OCI-LY1 (cell line): ENCODE measurements at regions not wholly inside any gene's neighbourhood (a gene's known extent, or its start where the extent isn't known, plus 50 kb on each side); places are given as distances from the start of the nearest gene placed in this dataset.

Experiments used
- H2AFZ ChIP-seq: fragments of 200-600 bp; sonication (generic), shearing (Covaris generic); 2 replicates; pipeline ENCODE4 v1.6.0; 2014; ENCODE audit warnings: antibody characterized with exemption, mild to moderate bottlenecking, low read length
- H3F3A ChIP-seq: fragments of 200-600 bp; sonication (generic), shearing (Covaris generic); 2 replicates; pipeline ENCODE4 v1.6.0; 2014; ENCODE audit warnings: mild to moderate bottlenecking, antibody characterized with exemption, low read length, moderate library complexity; ENCODE audit not compliant: insufficient read depth
- H3K27ac ChIP-seq: fragments of 200-600 bp; sonication (generic); 2 replicates; pipeline ENCODE4 v1.5.1; 2014; ENCODE audit warnings: low read length, mixed run types, mild to moderate bottlenecking, low read depth; ENCODE audit not compliant: poor library complexity, severe bottlenecking
- H3K27me3 ChIP-seq: fragments of 200-600 bp; sonication (generic); 2 replicates; pipeline ENCODE4 v1.6.0; 2014; ENCODE audit warnings: antibody characterized with exemption, mild to moderate bottlenecking, low read length, moderate library complexity; ENCODE audit not compliant: insufficient read depth
- H3K36me3 ChIP-seq: fragments of 200-600 bp; sonication (generic); 2 replicates; pipeline ENCODE4 v1.6.1; 2014; ENCODE audit warnings: mild to moderate bottlenecking, antibody characterized with exemption, low read length, moderate library complexity, mixed read lengths; ENCODE audit not compliant: insufficient read depth
- H3K4me1 ChIP-seq: fragments of 200-600 bp; sonication (generic); 2 replicates; pipeline ENCODE4 v1.5.1; 2014; ENCODE audit warnings: mild to moderate bottlenecking, low read length, moderate library complexity; ENCODE audit not compliant: insufficient read depth, severe bottlenecking
- H3K4me2 ChIP-seq: fragments of 200-600 bp; sonication (generic), shearing (Covaris generic); 2 replicates; pipeline ENCODE4 v1.6.1; 2014; ENCODE audit warnings: low read length
- H3K4me3 ChIP-seq: fragments of 200-600 bp; sonication (generic); 2 replicates; pipeline ENCODE4 v1.5.1; 2014; ENCODE audit warnings: low read length, low read depth, mild to moderate bottlenecking, mixed read lengths; ENCODE audit not compliant: poor library complexity, severe bottlenecking
- H3K79me2 ChIP-seq: fragments of 200-600 bp; shearing (Covaris generic); 2 replicates; pipeline ENCODE4 v1.6.1; 2016; ENCODE audit warnings: mixed run types, low read length, mixed read lengths; ENCODE audit not compliant: insufficient read depth
- H3K9ac ChIP-seq: fragments of 200-600 bp; sonication (generic), shearing (Covaris generic); 2 replicates; pipeline ENCODE4 v1.6.1; 2014; ENCODE audit warnings: mild to moderate bottlenecking, low read length, mixed read lengths
- H3K9me2 ChIP-seq: fragments of 200-600 bp; sonication (generic), shearing (Covaris generic); 2 replicates; pipeline ENCODE4 v1.6.1; 2014; ENCODE audit warnings: low read depth, mild to moderate bottlenecking, low read length, mixed read lengths
- H3K9me3 ChIP-seq: fragments of 200-600 bp; shearing (Covaris generic); 2 replicates; pipeline ENCODE4 v1.6.1; 2014; ENCODE audit warnings: low read length, mixed read lengths
- H4K20me1 ChIP-seq: fragments of 200-600 bp; sonication (generic), shearing (Covaris generic); 2 replicates; pipeline ENCODE4 v1.6.0; 2016; ENCODE audit warnings: mild to moderate bottlenecking, low read length; ENCODE audit not compliant: insufficient read depth
- CTCF ChIP-seq: fragments of 200-600 bp; sonication (generic), shearing (Covaris generic); IDR thresholded peaks from 2 replicates; pipeline ENCODE4 v1.5.1; 2017; ENCODE audit warnings: mild to moderate bottlenecking, antibody characterized with exemption, low read length, moderate library complexity, mixed read lengths
- EZH2 ChIP-seq: fragments of 200-600 bp; sonication (generic), shearing (Covaris generic); IDR thresholded peaks from 2 replicates; pipeline ENCODE4 v1.8.0; 2017; ENCODE audit warnings: borderline replicate concordance, mixed run types, mild to moderate bottlenecking, antibody characterized with exemption, low read length, moderate library complexity, mixed read lengths

- Histone ChIP-seq H3K9me2 (no peaks in the 10 kb centered on the region), H3K4me2 (no peak overlapping the region), H3K79me2 (no peaks in the 10 kb centered on the region), H4K20me1 (no peaks in the 10 kb centered on the region), H3K9ac (no peak overlapping the region), H3K9me3 (no peaks in the 10 kb centered on the region), H2AFZ (no peak overlapping the region), H3K4me3 (no peak overlapping the region), H3K27me3 (no peaks in the 10 kb centered on the region), H3K27ac (no peak overlapping the region), H3K36me3 (no peaks in the 10 kb centered on the region), H3K4me1 (no peaks in the 10 kb centered on the region), H3F3A (no peaks in the 10 kb centered on the region)
- TF ChIP-seq CTCF (no peak), EZH2 (no peak)
Observed at GRCh38 chr5:52624291-52624690, 163.4 kb upstream of the ITGA1 start.

DNA sequence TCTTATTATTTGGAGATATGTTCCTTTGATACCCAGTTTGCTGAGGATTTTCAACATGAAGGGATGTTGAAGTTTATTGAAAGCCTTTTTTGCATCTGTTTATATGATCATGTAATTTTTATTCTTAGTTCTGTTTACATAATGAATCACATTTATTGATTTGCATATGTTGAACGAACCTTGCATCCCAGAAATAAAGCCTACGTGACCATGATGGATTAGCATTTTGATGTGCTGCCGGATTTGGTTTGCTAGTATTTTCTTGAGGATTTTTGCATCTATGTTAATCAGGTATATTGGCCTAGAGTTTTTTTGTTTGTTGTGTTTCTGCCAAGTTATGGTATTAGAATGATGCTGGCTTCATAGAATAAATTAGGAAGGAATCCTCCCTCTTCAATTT, 161.4 kb upstream of the ITGA1 start:
- H3K36me3 ChIP-seq: no peaks in the 10 kb centered on the region
- no peaks in the 10 kb centered on the region for H3K4me1 ChIP-seq
- TF ChIP-seq EZH2 (no peak), CTCF (no peak)
- no peak overlapping the region for H3K9ac ChIP-seq
- H3K4me3 ChIP-seq: no peak overlapping the region
- no peaks in the 10 kb centered on the region for H3K79me2 ChIP-seq
- no peaks in the 10 kb centered on the region for H3K27me3 ChIP-seq
- no peaks in the 10 kb centered on the region for H4K20me1 ChIP-seq
- H2AFZ ChIP-seq: no peak overlapping the region
- no peak overlapping the region for H3K27ac ChIP-seq
- H3K9me2 ChIP-seq: no peaks in the 10 kb centered on the region
- no peaks in the 10 kb centered on the region for H3F3A ChIP-seq
- H3K4me2 ChIP-seq: no peak overlapping the region
- H3K9me3 ChIP-seq: no peaks in the 10 kb centered on the region

DNA sequence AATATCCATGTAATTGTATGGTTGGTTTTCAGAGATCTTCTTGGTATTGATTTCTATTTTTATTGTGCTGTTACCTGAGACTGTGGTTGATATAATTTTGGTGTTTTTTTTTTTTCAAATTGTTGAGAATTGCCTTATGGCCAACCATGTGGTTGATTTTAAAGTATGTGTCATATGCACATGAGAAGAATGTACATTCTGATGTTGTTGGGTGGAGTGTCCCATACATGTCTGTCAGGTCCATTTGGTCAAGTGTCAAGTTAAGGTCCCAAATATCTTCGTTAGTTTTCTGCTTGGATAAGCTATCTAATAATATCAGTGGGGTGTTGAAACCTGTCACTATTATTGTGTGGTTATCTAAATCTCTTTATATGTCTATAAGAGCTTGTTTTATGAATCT, 160.0 kb upstream of the ITGA1 start:
- no peaks in the 10 kb centered on the region for H3K27me3 ChIP-seq

More for the DNA sequence above, 160.0 kb upstream of the ITGA1 start:
- Histone ChIP-seq H3K79me2 (no peaks in the 10 kb centered on the region), H3K9me3 (no peaks in the 10 kb centered on the region), H3K9me2 (no peaks in the 10 kb centered on the region), H3K4me2 (no peak overlapping the region), H2AFZ (no peak overlapping the region), H3F3A (no peaks in the 10 kb centered on the region), H4K20me1 (no peaks in the 10 kb centered on the region), H3K27ac (no peak overlapping the region), H3K9ac (no peak overlapping the region), H3K36me3 (no peaks in the 10 kb centered on the region), H3K4me3 (no peak overlapping the region), H3K4me1 (no peaks in the 10 kb centered on the region)
- no peak for TF ChIP-seq EZH2
- TF ChIP-seq CTCF: no peak
